HepG2 (cell line): ENCODE measurements at regions not wholly inside any gene's neighbourhood (a gene's known extent, or its start where the extent isn't known, plus 50 kb on each side); places are given as distances from the start of the nearest gene placed in this dataset.

Source experiments
- ATAC-seq: fragments of 200-7000 bp; cut with Tn5 transposase; 3 replicates; pipeline ENCODE4 v1.9.1; 2020; ENCODE audit warnings: mild to moderate bottlenecking, moderate library complexity
- BruUV-seq: library from RNA; stranded (reverse); fragments of 400-500 nt; replicated peaks from 2 replicates; lab custom pipeline; 2021; lab: Mats Ljungman, UMichigan
- CTCF ChIA-PET: fragments of 300-600 bp; formaldehyde crosslinking; extraction: SDS; loops from one replicate; lab custom pipeline; 2021; ENCODE audit warnings: low total read pairs, inconsistent platforms, low intra/inter-chr PET ratio; lab: Yijun Ruan, JAX
- POLR2A ChIA-PET: fragments of 350-600 bp; sonication (Branson Sonifier 250); formaldehyde crosslinking; loops from one replicate; lab custom pipeline; 2020; ENCODE audit warnings: antibody characterized with exemption, inconsistent platforms; lab: Yijun Ruan, JAX
- DNase-seq: peaks from one replicate; pipeline ENCODE4 v3.0.0-alpha.2; 2015; ENCODE audit warnings: low spot score
- FAIRE-seq: peaks from 3 replicates; lab custom pipeline; 2011; peaks lifted over from hg19 to GRCh38; lab: Jason Lieb, UNC
- H2AFZ ChIP-seq: one replicate; pipeline ENCODE4 v1.6.1; 2011; ENCODE audit warnings: low read length, inconsistent platforms
- H3K27ac ChIP-seq: fragments of 300-600 bp; 3 replicates; pipeline ENCODE4 v1.8.0; 2011; ENCODE audit warnings: mixed run types, mild to moderate bottlenecking, mixed read lengths, low read length, inconsistent platforms; ENCODE audit not compliant: insufficient read depth; ENCODE audit errors: extremely low read length
- H3K27me3 ChIP-seq, 2 experiments: fragments of 200-600 bp in 1 of 2; 2 replicates in 1 of 2; 3 replicates in 1 of 2; pipeline versions ENCODE4 v1.6.0 to v1.8.0; 2011; ENCODE audit warnings: low read length in 2 of 2, mild to moderate bottlenecking in 2 of 2, moderate library complexity in 2 of 2, inconsistent platforms in 1 of 2; ENCODE audit not compliant: insufficient read depth in 2 of 2, control insufficient read depth in 1 of 2
- H3K36me3 ChIP-seq, 2 experiments: fragments of 200-600 bp in 1 of 2; replicated peaks in 1 of 2; 2 replicates in 1 of 2; 3 replicates in 1 of 2; pipeline versions ENCODE4 v1.5.1 to v1.8.0; 2011; ENCODE audit warnings: low read length in 2 of 2, inconsistent platforms in 1 of 2; ENCODE audit not compliant: insufficient read depth in 2 of 2, control insufficient read depth in 1 of 2
- H3K4me1 ChIP-seq: 2 replicates; pipeline ENCODE4 v1.5.1; 2012; ENCODE audit warnings: low read length, inconsistent platforms; ENCODE audit not compliant: insufficient read depth
- H3K4me2 ChIP-seq: 2 replicates; pipeline ENCODE4 v1.6.0; 2011; ENCODE audit warnings: low read depth, low read length, inconsistent platforms
- H3K4me3 ChIP-seq, 3 experiments: fragments of 200-600 bp in 1 of 3; sonication (generic), shearing (Covaris generic) in 1 of 3; replicated peaks in 1 of 3; 2 replicates each; pipeline ENCODE4 v1.5.1; 2011 to 2016; ENCODE audit warnings: low read length in 3 of 3, inconsistent platforms in 2 of 3, low read depth in 2 of 3, mild to moderate bottlenecking in 2 of 3, control low read depth in 1 of 3, mixed read lengths in 1 of 3; ENCODE audit not compliant: insufficient read depth in 1 of 3
- H3K79me2 ChIP-seq: one replicate; pipeline ENCODE4 v1.6.1; 2011; ENCODE audit warnings: low read length, inconsistent platforms; ENCODE audit not compliant: insufficient read depth
- H3K9ac ChIP-seq: 2 replicates; pipeline ENCODE4 v1.6.0; 2011; ENCODE audit warnings: mild to moderate bottlenecking, low read depth, low read length, inconsistent platforms; ENCODE audit not compliant: insufficient read depth
- H3K9me3 ChIP-seq: 2 replicates; pipeline ENCODE4 v1.5.1; 2012; ENCODE audit warnings: mild to moderate bottlenecking, low read length
- H4K20me1 ChIP-seq: 2 replicates; pipeline ENCODE4 v1.6.0; 2011; ENCODE audit warnings: inconsistent platforms, mild to moderate bottlenecking, low read length, moderate library complexity; ENCODE audit not compliant: insufficient read depth
- AHR ChIP-seq: IDR thresholded peaks from 2 replicates; pipeline ENCODE4 v1.6.1; 2018; ENCODE audit warnings: missing genetic modification reagents, missing compliant biosample characterization
- CBX2 ChIP-seq, 2 experiments: fragments of 200-600 bp in 1 of 2; sonication (generic); formaldehyde crosslinking in 1 of 2; IDR thresholded peaks; 2 replicates each; pipeline versions ENCODE4 v1.7.0 to v1.8.1; 2018 to 2022; ENCODE audit warnings: low read depth in 2 of 2, low read length in 1 of 2, mild to moderate bottlenecking in 1 of 2, missing genetic modification reagents in 1 of 2
- DDIT3 ChIP-seq: sonication (generic); formaldehyde crosslinking; IDR thresholded peaks from 2 replicates; pipeline ENCODE4 v1.4.0; 2020; ENCODE audit warnings: mild to moderate bottlenecking, missing genetic modification reagents
- EHMT2 ChIP-seq: fragments of 200-600 bp; sonication (generic); IDR thresholded peaks from 2 replicates; pipeline ENCODE4 v1.7.0; 2017; ENCODE audit warnings: antibody characterized with exemption, low read depth, low read length, borderline replicate concordance
- EZH2 ChIP-seq: conservative IDR thresholded peaks from 2 replicates; pipeline ENCODE4 v1.6.1; 2012; ENCODE audit warnings: mild to moderate bottlenecking, low read depth, low read length, moderate library complexity
- HOXD1 ChIP-seq: sonication (generic); formaldehyde crosslinking; IDR thresholded peaks from 2 replicates; pipeline ENCODE4 v1.5.0; 2020; ENCODE audit warnings: missing genetic modification reagents
- MAZ ChIP-seq, 2 experiments: sonication (generic) in 1 of 2; formaldehyde crosslinking in 1 of 2; IDR thresholded peaks; 2 replicates each; pipeline versions ENCODE4 v1.5.0 to v1.6.1; 2012 to 2020; ENCODE audit warnings: low read depth in 2 of 2, mild to moderate bottlenecking in 2 of 2, borderline replicate concordance in 1 of 2, improper control_type of control experiment in 1 of 2, low read length in 1 of 2, missing genetic modification reagents in 1 of 2, moderate library complexity in 1 of 2
- RNF2 ChIP-seq: fragments of 450-650 bp; conservative IDR thresholded peaks from 2 replicates; pipeline ENCODE4 v1.6.1; 2016; ENCODE audit warnings: low read depth
- SMAD1 ChIP-seq: sonication (generic); formaldehyde crosslinking; IDR thresholded peaks from 2 replicates; pipeline ENCODE4 v1.4.0; 2020; ENCODE audit warnings: missing genetic modification reagents, low read depth, mild to moderate bottlenecking, borderline replicate concordance
- THYN1 ChIP-seq: sonication (generic); formaldehyde crosslinking; IDR thresholded peaks from 2 replicates; pipeline ENCODE4 v1.8.1; 2023; ENCODE audit warnings: low read depth, mild to moderate bottlenecking, moderate library complexity, missing genetic modification reagents, borderline replicate concordance
- YEATS4 ChIP-seq: sonication (generic); formaldehyde crosslinking; IDR thresholded peaks from 2 replicates; pipeline ENCODE4 v1.4.0; 2020; ENCODE audit warnings: missing genetic modification reagents, borderline replicate concordance
- ZNF264 ChIP-seq: sonication (generic); formaldehyde crosslinking; IDR thresholded peaks from 2 replicates; pipeline ENCODE4 v1.4.0; 2020; ENCODE audit warnings: missing genetic modification reagents
- ZNF766 ChIP-seq: sonication (generic); formaldehyde crosslinking; IDR thresholded peaks from 2 replicates; pipeline ENCODE4 v1.5.0; 2020; ENCODE audit warnings: missing genetic modification reagents, borderline replicate concordance
- ZSCAN9 ChIP-seq: IDR thresholded peaks from 2 replicates; pipeline ENCODE4 v1.6.1; 2016; ENCODE audit warnings: borderline replicate concordance
- WGBS: methylation state at CpG from one replicate; pipeline ENCODE4 v1.1.6; 2017; ENCODE audit warnings: low lambda C conversion rate; 5-methylcytosine and 5-hydroxymethylcytosine counted together
- in situ Hi-C: cut with HindIII; loops from 2 replicates; pipeline ENCODE4 v1.10.0; 2017; ENCODE audit warnings: low pct_unique_long_range_greater_than_20kb; ENCODE audit not compliant: extremely low pct_ligation_motif_present
- intact Hi-C: fragments of 100-400 bp; cut with micrococcal nuclease; formaldehyde crosslinking; loops from one replicate; pipeline ENCODE4 v1.10.0; 2022; ENCODE audit not compliant: unreplicated experiment
- TF ChIP-seq, protein P1 (sequence below): sonication (generic); formaldehyde crosslinking; conservative IDR thresholded peaks from 2 replicates; pipeline ENCODE4 v1.8.0; 2022; ENCODE audit warnings: mild to moderate bottlenecking, moderate library complexity, missing genetic modification reagents
- TF ChIP-seq, protein P2 (sequence below): sonication (generic); formaldehyde crosslinking; IDR thresholded peaks from 2 replicates; pipeline ENCODE4 v1.8.0; 2022; ENCODE audit warnings: mild to moderate bottlenecking, missing genetic modification reagents; ENCODE audit not compliant: insufficient replicate concordance
- TF ChIP-seq, protein P3 (sequence below): sonication (generic); formaldehyde crosslinking; conservative IDR thresholded peaks from 2 replicates; pipeline ENCODE4 v1.5.0; 2020; ENCODE audit warnings: missing genetic modification reagents

GRCh38 chr15:25619761-25620160, 180.9 kb upstream of the UBE3A start (continued):
- TF ChIP-seq MAZ (IDR thresholded peaks at IDR 0.05; ENCODE audit: borderline replicate concordance, low read depth, low read length) (no peak), MAZ (CRISPR knock-in tag; IDR thresholded peaks at IDR 0.05; ENCODE audit: low read depth) (no peak)
- TF ChIP-seq, protein P1, sequence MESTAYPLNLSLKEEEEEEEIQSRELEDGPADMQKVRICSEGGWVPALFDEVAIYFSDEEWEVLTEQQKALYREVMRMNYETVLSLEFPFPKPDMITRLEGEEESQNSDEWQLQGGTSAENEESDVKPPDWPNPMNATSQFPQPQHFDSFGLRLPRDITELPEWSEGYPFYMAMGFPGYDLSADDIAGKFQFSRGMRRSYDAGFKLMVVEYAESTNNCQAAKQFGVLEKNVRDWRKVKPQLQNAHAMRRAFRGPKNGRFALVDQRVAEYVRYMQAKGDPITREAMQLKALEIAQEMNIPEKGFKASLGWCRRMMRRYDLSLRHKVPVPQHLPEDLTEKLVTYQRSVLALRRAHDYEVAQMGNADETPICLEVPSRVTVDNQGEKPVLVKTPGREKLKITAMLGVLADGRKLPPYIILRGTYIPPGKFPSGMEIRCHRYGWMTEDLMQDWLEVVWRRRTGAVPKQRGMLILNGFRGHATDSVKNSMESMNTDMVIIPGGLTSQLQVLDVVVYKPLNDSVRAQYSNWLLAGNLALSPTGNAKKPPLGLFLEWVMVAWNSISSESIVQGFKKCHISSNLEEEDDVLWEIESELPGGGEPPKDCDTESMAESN (CRISPR knock-in tag): no peak
- TF ChIP-seq, all 625 proteins: peak for 0

- CTCF ChIA-PET: no interaction called here
- no peaks in the 10 kb centered on the region for H3K27me3 ChIP-seq
- no peak overlapping the region for H2AFZ ChIP-seq
- no peaks in the 10 kb centered on the region for H3K4me1 ChIP-seq
- BruUV-seq: no TSS peak
- no peaks in the 10 kb centered on the region for H3K36me3 ChIP-seq
- POLR2A ChIA-PET: no interaction called here
- no peaks in the 10 kb centered on the region for H4K20me1 ChIP-seq
- intact Hi-C loops (no loop called here), in situ Hi-C loops (loop anchor here (10.0 kb wide), 1 partner anchor 56 kb away; no protein-coding TSS in a partner anchor)
- no peaks in the 10 kb centered on the region for H3K79me2 ChIP-seq
- ATAC-seq (no peak), DNase-seq (no peak), FAIRE-seq (no peak)
- H3K27ac ChIP-seq: no peak overlapping the region
- H3K4me3 ChIP-seq: no peak overlapping the region
- H3K9me3 ChIP-seq: no peaks in the 10 kb centered on the region; the same call in 1 of the 2 replicates
- WGBS: 24% methylated on average over 9 of the region's 9 CpGs
- H3K9ac ChIP-seq: no peak overlapping the region
- no peak overlapping the region for H3K4me2 ChIP-seq
- TF ChIP-seq RNF2 (no peak), CBX2 (IDR thresholded peaks at IDR 0.05; ENCODE audit: low read depth, low read length) (no peak), CBX2 (CRISPR knock-in tag; IDR thresholded peaks at IDR 0.05; ENCODE audit: low read depth) (no peak), ZNF264 (CRISPR knock-in tag) (no peak), AHR (CRISPR knock-in tag) (no peak), HOXD1 (CRISPR knock-in tag) (no peak), SMAD1 (CRISPR knock-in tag) (no peak), EHMT2 (no peak), THYN1 (CRISPR knock-in tag) (no peak), ZNF766 (CRISPR knock-in tag) (no peak), EZH2 (no peak), YEATS4 (CRISPR knock-in tag) (no peak), ZSCAN9 (CRISPR knock-in tag) (no peak), DDIT3 (CRISPR knock-in tag) (no peak)
- TF ChIP-seq, protein P2, sequence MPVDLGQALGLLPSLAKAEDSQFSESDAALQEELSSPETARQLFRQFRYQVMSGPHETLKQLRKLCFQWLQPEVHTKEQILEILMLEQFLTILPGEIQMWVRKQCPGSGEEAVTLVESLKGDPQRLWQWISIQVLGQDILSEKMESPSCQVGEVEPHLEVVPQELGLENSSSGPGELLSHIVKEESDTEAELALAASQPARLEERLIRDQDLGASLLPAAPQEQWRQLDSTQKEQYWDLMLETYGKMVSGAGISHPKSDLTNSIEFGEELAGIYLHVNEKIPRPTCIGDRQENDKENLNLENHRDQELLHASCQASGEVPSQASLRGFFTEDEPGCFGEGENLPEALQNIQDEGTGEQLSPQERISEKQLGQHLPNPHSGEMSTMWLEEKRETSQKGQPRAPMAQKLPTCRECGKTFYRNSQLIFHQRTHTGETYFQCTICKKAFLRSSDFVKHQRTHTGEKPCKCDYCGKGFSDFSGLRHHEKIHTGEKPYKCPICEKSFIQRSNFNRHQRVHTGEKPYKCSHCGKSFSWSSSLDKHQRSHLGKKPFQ (CRISPR knock-in tag): no peak
- TF ChIP-seq, protein P3, sequence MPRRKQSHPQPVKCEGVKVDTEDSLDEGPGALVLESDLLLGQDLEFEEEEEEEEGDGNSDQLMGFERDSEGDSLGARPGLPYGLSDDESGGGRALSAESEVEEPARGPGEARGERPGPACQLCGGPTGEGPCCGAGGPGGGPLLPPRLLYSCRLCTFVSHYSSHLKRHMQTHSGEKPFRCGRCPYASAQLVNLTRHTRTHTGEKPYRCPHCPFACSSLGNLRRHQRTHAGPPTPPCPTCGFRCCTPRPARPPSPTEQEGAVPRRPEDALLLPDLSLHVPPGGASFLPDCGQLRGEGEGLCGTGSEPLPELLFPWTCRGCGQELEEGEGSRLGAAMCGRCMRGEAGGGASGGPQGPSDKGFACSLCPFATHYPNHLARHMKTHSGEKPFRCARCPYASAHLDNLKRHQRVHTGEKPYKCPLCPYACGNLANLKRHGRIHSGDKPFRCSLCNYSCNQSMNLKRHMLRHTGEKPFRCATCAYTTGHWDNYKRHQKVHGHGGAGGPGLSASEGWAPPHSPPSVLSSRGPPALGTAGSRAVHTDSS: no peak
These were observed 180.3 kb upstream of the UBE3A start for GRCh38 chr15:25619076-25619475.
